A172 (cell line): ENCODE measurements at regions not wholly inside any gene's neighbourhood (a gene's known extent, or its start where the extent isn't known, plus 50 kb on each side); places are given as distances from the start of the nearest gene placed in this dataset.
"Not testable (repeated sequence)": the region's sequence is repeated elsewhere in the genome, so short reads cannot be mapped to it uniquely, and the experiment has no call there.

Experiments
- DNase-seq: peaks from one replicate; pipeline ENCODE4 v3.0.0-alpha.2; 2015; ENCODE audit warnings: low spot score

- DNase-seq = no peak
Measured at GRCh38 chr13:53101883-53102282, 73.3 kb downstream of the OLFM4 start.

GRCh38 chr13:53104136-53104535 is 75.5 kb downstream of the OLFM4 start:
- DNase-seq = no peak

GRCh38 chr13:53105477-53105876 is 76.9 kb downstream of the OLFM4 start:
- no peak for DNase-seq

GRCh38 chr13:53105890-53106289 is 77.3 kb downstream of the OLFM4 start:
- no peak for DNase-seq

- DNase-seq = no peak
Measured at GRCh38 chr13:53110181-53110580, 81.6 kb downstream of the OLFM4 start.

GRCh38 chr13:53110614-53111013 is 82.0 kb downstream of the OLFM4 start:
- DNase-seq = no peak

GRCh38 chr13:53112522-53112921 is 83.9 kb downstream of the OLFM4 start:
- DNase-seq = no peak

GRCh38 chr13:53117048-53117447 is 88.4 kb downstream of the OLFM4 start:
- DNase-seq = not testable (repeated sequence)

GRCh38 chr13:53121131-53121773 is 92.6 kb downstream of the OLFM4 start:
- no peak for DNase-seq

- no peak for DNase-seq
Measured at GRCh38 chr13:53121919-53122318, 93.3 kb downstream of the OLFM4 start.

- DNase-seq = no peak
Measured at GRCh38 chr13:53123536-53123935, 94.9 kb downstream of the OLFM4 start.

GRCh38 chr13:53124623-53125022 is 96.0 kb downstream of the OLFM4 start:
- no peak for DNase-seq

GRCh38 chr13:53126841-53127245 is 98.2 kb downstream of the OLFM4 start:
- no peak for DNase-seq

GRCh38 chr13:53127373-53127772 is 98.8 kb downstream of the OLFM4 start:
- no peak for DNase-seq

GRCh38 chr13:53129864-53130393 is 101.3 kb downstream of the OLFM4 start:
- DNase-seq = no peak

- DNase-seq = no peak
Measured at GRCh38 chr13:53131361-53131760, 102.7 kb downstream of the OLFM4 start.

GRCh38 chr13:53135301-53135700 is 106.7 kb downstream of the OLFM4 start:
- no peak for DNase-seq

- no peak for DNase-seq
Measured at GRCh38 chr13:53136554-53137215, 108.1 kb downstream of the OLFM4 start.

GRCh38 chr13:53137779-53138178 is 109.2 kb downstream of the OLFM4 start:
- DNase-seq = peak; percentile 5

- DNase-seq = no peak
Measured at GRCh38 chr13:53138376-53139036, 109.9 kb downstream of the OLFM4 start.

- no peak for DNase-seq
Measured at GRCh38 chr13:53141336-53141735, 112.7 kb downstream of the OLFM4 start.

GRCh38 chr13:53142306-53142705 is 113.7 kb downstream of the OLFM4 start:
- DNase-seq = no peak

GRCh38 chr13:53143757-53144339 is 115.2 kb downstream of the OLFM4 start:
- no peak for DNase-seq
